CD4-positive, alpha-beta T cell treated with Interleukin-15 for 4 hours (primary cell): ENCODE measurements at regions not wholly inside any gene's neighbourhood (a gene's known extent, or its start where the extent isn't known, plus 50 kb on each side); places are given as distances from the start of the nearest gene placed in this dataset.
"Not testable (repeated sequence)": the region's sequence is repeated elsewhere in the genome, so short reads cannot be mapped to it uniquely, and the experiment has no call there.

Source experiments
- DNase-seq: peaks from one replicate; pipeline ENCODE4 v3.0.0-alpha.2; 2020; ENCODE audit warnings: low spot score

DNA sequence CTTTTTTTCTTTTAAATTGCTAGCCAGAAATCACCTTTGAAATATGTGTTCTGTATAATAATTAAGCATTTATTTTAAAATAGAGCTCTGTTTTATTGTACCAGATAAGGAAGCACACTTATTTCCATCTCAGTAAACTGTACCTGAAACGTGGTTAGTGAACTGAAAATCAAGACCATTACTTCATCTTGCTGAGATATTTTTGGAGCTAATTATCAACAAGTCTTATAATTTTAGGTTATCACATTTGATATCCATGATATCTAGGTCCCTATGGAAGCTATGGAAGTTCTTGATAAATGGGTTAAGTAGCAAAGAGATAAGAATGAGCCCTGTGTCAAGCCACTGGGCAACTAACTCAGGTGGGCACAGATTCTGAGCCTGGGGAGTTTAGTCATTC, 187.2 kb downstream of the NFKBIZ start:
- no peak for DNase-seq

GRCh38 chr3:102037209-102037608, 187.9 kb downstream of the NFKBIZ start:
- no peak for DNase-seq

GRCh38 chr3:102037791-102038190, 188.5 kb downstream of the NFKBIZ start:
- DNase-seq, result no peak

- DNase-seq, result no peak
Measured at GRCh38 chr3:102038477-102039142, 189.3 kb downstream of the NFKBIZ start.

- DNase-seq, result not testable (repeated sequence)
Measured at GRCh38 chr3:102040144-102040543, 190.8 kb downstream of the NFKBIZ start.

DNA sequence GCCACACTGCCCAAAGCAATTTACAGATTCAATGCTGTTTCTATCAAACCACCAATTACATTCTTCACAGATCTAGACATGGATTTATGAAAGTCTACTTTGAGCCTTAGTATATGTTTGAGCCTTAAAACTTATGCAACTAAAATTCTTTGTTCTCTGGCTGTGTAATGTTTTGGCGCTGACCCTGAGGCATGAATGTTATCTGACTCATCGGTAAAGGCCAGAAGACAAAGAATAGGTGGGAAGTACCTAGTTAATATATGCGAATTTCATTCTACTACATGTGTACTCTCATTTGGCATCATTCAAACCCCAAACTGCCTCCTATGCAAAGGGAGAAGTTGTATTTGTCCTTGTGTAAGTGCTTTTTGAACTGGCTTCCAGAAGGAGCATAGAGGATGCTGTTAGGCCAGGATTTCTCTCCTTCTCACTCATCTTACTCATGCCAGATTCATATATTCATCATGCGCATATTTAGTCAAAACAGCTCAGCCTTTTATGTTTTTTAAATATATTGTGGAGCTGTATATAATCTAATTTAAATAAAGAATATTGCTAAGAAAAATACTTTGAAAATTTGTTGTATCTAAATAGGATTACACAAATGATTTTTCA, 204.2 kb downstream of the NFKBIZ start:
- DNase-seq, result no peak

- no peak for DNase-seq
Measured at GRCh38 chr3:102054543-102055080, 205.3 kb downstream of the NFKBIZ start.

- DNase-seq, result peak; percentile 62
Measured at GRCh38 chr3:102057781-102058421, 208.6 kb downstream of the NFKBIZ start.

DNA sequence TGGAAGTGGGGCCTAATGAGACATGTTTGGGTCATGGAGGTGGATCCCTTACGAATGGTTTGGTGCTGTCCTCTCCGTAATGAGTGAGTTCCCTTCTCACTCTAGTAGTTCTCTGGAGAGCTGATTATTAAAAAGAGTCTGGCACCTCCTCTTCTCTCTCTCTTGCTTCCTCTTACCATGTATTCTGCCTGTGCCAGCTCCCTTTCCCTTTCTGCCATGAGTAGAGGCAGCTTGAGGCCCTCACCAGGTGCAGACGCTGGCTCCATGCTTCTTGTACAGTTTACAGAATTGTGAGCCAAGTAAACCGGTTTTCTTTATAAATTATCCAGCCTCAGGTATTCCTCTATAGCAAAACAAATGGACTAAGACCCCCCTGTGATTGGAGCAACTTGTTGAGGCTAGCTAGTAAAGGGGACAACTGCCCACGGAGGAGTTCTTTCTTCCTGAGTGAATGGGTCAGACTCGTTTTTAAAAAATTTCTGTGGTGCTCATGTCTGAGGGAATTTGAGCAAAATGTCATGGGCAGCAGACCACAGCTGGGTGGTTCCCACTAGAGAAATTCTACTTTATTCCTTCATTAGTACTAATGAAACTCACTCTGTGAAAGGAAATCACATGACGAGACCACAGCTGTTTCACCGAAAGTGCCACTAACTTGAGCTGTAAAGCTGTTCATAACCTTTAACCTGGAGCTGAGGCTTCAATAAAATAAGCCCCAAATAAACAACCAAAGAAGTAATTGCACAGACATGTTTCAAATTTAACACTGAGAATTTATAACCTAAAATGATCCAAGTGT, 210.0 kb downstream of the NFKBIZ start:
- DNase-seq, result peak; percentile 31

GRCh38 chr3:102060814-102061213, 211.5 kb downstream of the NFKBIZ start:
- DNase-seq, result no peak

- DNase-seq, result no peak
Measured at GRCh38 chr3:102063572-102063971, 214.3 kb downstream of the NFKBIZ start.

DNA sequence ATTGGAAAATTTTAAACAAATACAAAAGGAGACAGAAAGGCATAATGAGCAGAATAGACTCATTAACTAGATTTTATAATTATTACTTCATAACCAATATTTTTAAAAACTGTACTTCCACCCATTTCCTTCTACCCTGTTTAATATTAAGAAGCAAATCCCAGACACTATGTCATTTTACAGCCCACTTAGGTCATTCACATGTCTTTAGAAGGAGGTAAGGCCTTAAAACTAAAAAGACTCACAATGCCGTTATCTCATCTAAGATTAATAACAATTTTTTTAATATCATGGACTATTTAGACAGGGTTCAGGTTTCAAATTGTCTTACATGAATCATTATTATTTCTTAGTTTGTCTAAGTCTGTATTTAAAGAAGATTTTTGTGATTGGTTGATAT, 217.2 kb downstream of the NFKBIZ start:
- DNase-seq, result no peak

GRCh38 chr3:102068327-102068726, 219.0 kb downstream of the NFKBIZ start:
- no peak for DNase-seq

- DNase-seq, result no peak
Measured at GRCh38 chr3:102068736-102069135, 219.4 kb downstream of the NFKBIZ start.

- no peak for DNase-seq
Measured at GRCh38 chr3:102069211-102069662, 219.9 kb downstream of the NFKBIZ start.

- DNase-seq, result no peak
Measured at GRCh38 chr3:102074946-102075345, 225.6 kb downstream of the NFKBIZ start.

DNA sequence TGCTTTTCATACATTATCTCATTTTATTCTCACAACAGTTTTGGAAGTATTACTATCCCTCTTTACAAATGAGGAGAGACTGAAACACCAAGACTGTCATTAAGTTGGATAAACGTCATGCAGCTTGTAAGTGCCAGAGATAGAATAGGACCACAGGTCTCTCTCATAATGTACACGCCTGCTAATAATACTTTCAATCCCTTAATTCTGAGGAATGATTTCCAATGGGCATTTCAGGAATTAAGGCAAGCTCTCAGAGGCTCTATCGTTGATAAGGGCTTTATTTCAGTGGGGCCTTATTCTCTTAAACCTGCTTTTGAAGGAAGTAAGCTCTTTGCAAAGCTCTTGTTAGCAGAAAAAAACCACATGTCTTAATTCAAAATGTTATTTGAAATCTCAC, 229.1 kb downstream of the NFKBIZ start:
- DNase-seq, result no peak

- DNase-seq, result no peak
Measured at GRCh38 chr3:102078854-102079808, 229.8 kb downstream of the NFKBIZ start.

DNA sequence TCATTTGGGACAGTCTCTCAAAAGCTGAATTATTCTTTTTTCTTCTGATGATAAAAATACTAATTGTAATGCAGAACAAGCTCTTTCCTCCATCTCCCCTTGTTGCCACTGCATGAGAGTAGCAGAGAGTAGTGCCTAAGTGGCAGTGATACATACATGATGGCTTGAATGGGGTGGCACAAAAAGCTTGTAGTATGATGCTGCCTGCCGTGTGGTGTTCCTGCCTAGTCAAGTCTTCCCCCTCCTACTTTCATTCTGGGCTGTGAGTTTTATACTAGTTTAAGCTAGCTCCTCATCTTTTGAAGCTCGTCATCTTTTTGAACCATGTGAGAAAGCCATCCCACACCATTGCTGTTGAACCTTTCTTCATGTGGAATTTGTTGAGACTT, 230.5 kb downstream of the NFKBIZ start:
- DNase-seq, result no peak

- DNase-seq, result no peak
Measured at GRCh38 chr3:102081572-102082289, 232.4 kb downstream of the NFKBIZ start.
